ENCODE measurements at regions not wholly inside any gene's neighbourhood (a gene's known extent, or its start where the extent isn't known, plus 50 kb on each side); places are given as distances from the start of the nearest gene placed in this dataset.

GRCh38 chr3:95356764-95357501, 1294.1 kb downstream of the NSUN3 start:
- Histone ChIP-seq H3K27me3 (ENCODE audit: control insufficient read depth, insufficient read depth, low read length) (no peaks in the 10 kb centered on the region), H3K36me3 (ENCODE audit: control insufficient read depth, insufficient read depth, low read length) (no peaks in the 10 kb centered on the region), H3K9me3 (ENCODE audit: control insufficient read depth, insufficient read depth, low read length) (no peaks in the 10 kb centered on the region), H3K9ac (ENCODE audit: low read depth, low read length) (no peak overlapping the region), H3K4me1 (ENCODE audit: control insufficient read depth, insufficient read depth, low read length) (peaks cover 16% of the 10 kb centered on the region), H3K4me3 (ENCODE audit: low read depth, low read length) (no peak overlapping the region)

GRCh38 chr3:95387242-95388021, 1324.6 kb downstream of the NSUN3 start:
- H3K27me3 ChIP-seq (ENCODE audit: control insufficient read depth, insufficient read depth, low read length): no peaks in the 10 kb centered on the region
- H3K36me3 ChIP-seq (ENCODE audit: control insufficient read depth, insufficient read depth, low read length): no peaks in the 10 kb centered on the region
- H3K4me1 ChIP-seq (ENCODE audit: control insufficient read depth, insufficient read depth, low read length): no peaks in the 10 kb centered on the region
- H3K9me3 ChIP-seq (ENCODE audit: control insufficient read depth, insufficient read depth, low read length): no peaks in the 10 kb centered on the region
- no peak overlapping the region for H3K4me3 ChIP-seq (ENCODE audit: low read depth, low read length)
- H3K9ac ChIP-seq (ENCODE audit: low read depth, low read length): no peak overlapping the region

- Histone ChIP-seq H3K4me3 (ENCODE audit: low read depth, low read length) (no peak overlapping the region), H3K4me1 (ENCODE audit: control insufficient read depth, insufficient read depth, low read length) (no peaks in the 10 kb centered on the region), H3K36me3 (ENCODE audit: control insufficient read depth, insufficient read depth, low read length) (no peaks in the 10 kb centered on the region), H3K9me3 (ENCODE audit: control insufficient read depth, insufficient read depth, low read length) (no peaks in the 10 kb centered on the region), H3K9ac (ENCODE audit: low read depth, low read length) (no peak overlapping the region), H3K27me3 (ENCODE audit: control insufficient read depth, insufficient read depth, low read length) (no peaks in the 10 kb centered on the region)
Observed at GRCh38 chr3:95389725-95390313, 1327.0 kb downstream of the NSUN3 start.

GRCh38 chr3:95394286-95394685, 1331.4 kb downstream of the NSUN3 start:
- H3K36me3 ChIP-seq (ENCODE audit: control insufficient read depth, insufficient read depth, low read length): no peaks in the 10 kb centered on the region
- no peaks in the 10 kb centered on the region for H3K9me3 ChIP-seq (ENCODE audit: control insufficient read depth, insufficient read depth, low read length)
- no peaks in the 10 kb centered on the region for H3K4me1 ChIP-seq (ENCODE audit: control insufficient read depth, insufficient read depth, low read length)
- no peaks in the 10 kb centered on the region for H3K27me3 ChIP-seq (ENCODE audit: control insufficient read depth, insufficient read depth, low read length)
- no peak overlapping the region for H3K4me3 ChIP-seq (ENCODE audit: low read depth, low read length)
- no peak overlapping the region for H3K9ac ChIP-seq (ENCODE audit: low read depth, low read length)

GRCh38 chr3:95399585-95399984, 1336.7 kb downstream of the NSUN3 start:
- Histone ChIP-seq H3K36me3 (ENCODE audit: control insufficient read depth, insufficient read depth, low read length) (no peaks in the 10 kb centered on the region), H3K4me1 (ENCODE audit: control insufficient read depth, insufficient read depth, low read length) (peaks cover 4% of the 10 kb centered on the region), H3K4me3 (ENCODE audit: low read depth, low read length) (no peak overlapping the region), H3K9ac (ENCODE audit: low read depth, low read length) (no peak overlapping the region), H3K9me3 (ENCODE audit: control insufficient read depth, insufficient read depth, low read length) (no peaks in the 10 kb centered on the region), H3K27me3 (ENCODE audit: control insufficient read depth, insufficient read depth, low read length) (no peaks in the 10 kb centered on the region)

GRCh38 chr3:95401693-95402092, 1338.8 kb downstream of the NSUN3 start:
- Histone ChIP-seq H3K27me3 (ENCODE audit: control insufficient read depth, insufficient read depth, low read length) (no peaks in the 10 kb centered on the region), H3K9me3 (ENCODE audit: control insufficient read depth, insufficient read depth, low read length) (no peaks in the 10 kb centered on the region), H3K4me1 (ENCODE audit: control insufficient read depth, insufficient read depth, low read length) (peaks cover 4% of the 10 kb centered on the region), H3K4me3 (ENCODE audit: low read depth, low read length) (no peak overlapping the region), H3K36me3 (ENCODE audit: control insufficient read depth, insufficient read depth, low read length) (no peaks in the 10 kb centered on the region), H3K9ac (ENCODE audit: low read depth, low read length) (no peak overlapping the region)

GRCh38 chr3:95407709-95408463, 1345.0 kb downstream of the NSUN3 start:
- no peak overlapping the region for H3K9ac ChIP-seq (ENCODE audit: low read depth, low read length)

GRCh38 chr3:95408464-95408862, 1345.6 kb downstream of the NSUN3 start:
- H3K4me1 ChIP-seq (ENCODE audit: control insufficient read depth, insufficient read depth, low read length): peaks cover 7% of the 10 kb centered on the region
- H3K4me3 ChIP-seq (ENCODE audit: low read depth, low read length): no peak overlapping the region
- H3K36me3 ChIP-seq (ENCODE audit: control insufficient read depth, insufficient read depth, low read length): no peaks in the 10 kb centered on the region
- H3K9ac ChIP-seq (ENCODE audit: low read depth, low read length): no peak overlapping the region
- no peaks in the 10 kb centered on the region for H3K27me3 ChIP-seq (ENCODE audit: control insufficient read depth, insufficient read depth, low read length)
- peaks cover 3% of the 10 kb centered on the region for H3K9me3 ChIP-seq (ENCODE audit: control insufficient read depth, insufficient read depth, low read length)

More at GRCh38 chr3:95407709-95408463, 1345.0 kb downstream of the NSUN3 start:
- Histone ChIP-seq H3K4me3 (ENCODE audit: low read depth, low read length) (no peak overlapping the region), H3K27me3 (ENCODE audit: control insufficient read depth, insufficient read depth, low read length) (no peaks in the 10 kb centered on the region), H3K36me3 (ENCODE audit: control insufficient read depth, insufficient read depth, low read length) (no peaks in the 10 kb centered on the region), H3K4me1 (ENCODE audit: control insufficient read depth, insufficient read depth, low read length) (peaks cover 7% of the 10 kb centered on the region), H3K9me3 (ENCODE audit: control insufficient read depth, insufficient read depth, low read length) (peaks cover 3% of the 10 kb centered on the region)

- Histone ChIP-seq H3K27me3 (ENCODE audit: control insufficient read depth, insufficient read depth, low read length) (no peaks in the 10 kb centered on the region), H3K4me3 (ENCODE audit: low read depth, low read length) (no peak overlapping the region), H3K36me3 (ENCODE audit: control insufficient read depth, insufficient read depth, low read length) (no peaks in the 10 kb centered on the region), H3K4me1 (ENCODE audit: control insufficient read depth, insufficient read depth, low read length) (no peaks in the 10 kb centered on the region), H3K9ac (ENCODE audit: low read depth, low read length) (no peak overlapping the region), H3K9me3 (ENCODE audit: control insufficient read depth, insufficient read depth, low read length) (no peaks in the 10 kb centered on the region)
Observed at GRCh38 chr3:95418251-95418650, 1355.4 kb downstream of the NSUN3 start.

- no peaks in the 10 kb centered on the region for H3K4me1 ChIP-seq (ENCODE audit: control insufficient read depth, insufficient read depth, low read length)
- H3K4me3 ChIP-seq (ENCODE audit: low read depth, low read length): no peak overlapping the region
- H3K36me3 ChIP-seq (ENCODE audit: control insufficient read depth, insufficient read depth, low read length): no peaks in the 10 kb centered on the region
- no peaks in the 10 kb centered on the region for H3K27me3 ChIP-seq (ENCODE audit: control insufficient read depth, insufficient read depth, low read length)
- H3K9ac ChIP-seq (ENCODE audit: low read depth, low read length): no peak overlapping the region
- no peaks in the 10 kb centered on the region for H3K9me3 ChIP-seq (ENCODE audit: control insufficient read depth, insufficient read depth, low read length)
Observed at GRCh38 chr3:95424279-95424678, 1361.4 kb downstream of the NSUN3 start.

- no peaks in the 10 kb centered on the region for H3K36me3 ChIP-seq (ENCODE audit: control insufficient read depth, insufficient read depth, low read length)
- H3K4me3 ChIP-seq (ENCODE audit: low read depth, low read length): no peak overlapping the region
- H3K9me3 ChIP-seq (ENCODE audit: control insufficient read depth, insufficient read depth, low read length): no peaks in the 10 kb centered on the region
- no peaks in the 10 kb centered on the region for H3K27me3 ChIP-seq (ENCODE audit: control insufficient read depth, insufficient read depth, low read length)
- no peaks in the 10 kb centered on the region for H3K4me1 ChIP-seq (ENCODE audit: control insufficient read depth, insufficient read depth, low read length)
- no peak overlapping the region for H3K9ac ChIP-seq (ENCODE audit: low read depth, low read length)
Observed at GRCh38 chr3:95434491-95434890, 1371.6 kb downstream of the NSUN3 start.
